ENCODE measurements at regions not wholly inside any gene's neighbourhood (a gene's known extent, or its start where the extent isn't known, plus 50 kb on each side); places are given as distances from the start of the nearest gene placed in this dataset.
A peak's percentile ranks its signal among the peaks of the same experiment; 100 is the strongest.

DNA sequence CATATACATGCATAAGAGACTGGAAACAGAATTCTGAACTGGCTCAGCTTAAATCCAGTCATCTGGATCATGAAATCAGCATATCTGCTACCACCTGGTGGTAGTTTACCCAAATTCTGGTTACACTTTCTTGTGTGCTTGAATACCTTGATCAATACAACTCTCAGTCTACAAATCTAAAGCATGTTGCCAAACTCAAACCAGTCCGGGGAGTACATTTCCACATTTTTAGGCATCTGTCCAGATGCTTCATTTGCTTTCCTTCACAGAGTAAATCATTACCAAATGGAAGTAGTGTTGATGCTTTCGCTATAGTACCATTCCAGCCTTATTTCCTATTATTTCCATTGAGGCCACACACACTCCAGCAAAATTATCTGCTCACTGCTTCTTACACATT lies 126.4 kb downstream of the P2RY1 start:
- no peak overlapping the region for H3K4me3 ChIP-seq (ENCODE audit: low read depth, low read length)
- no peak for DNase-seq (ENCODE audit: low read depth)
- in situ Hi-C loops (cut with HindIII; ENCODE audit: low sequenced_read_pairs): no loop called here
- TF ChIP-seq CTCF (IDR thresholded peaks at IDR 0.05; ENCODE audit: low read depth, low read length, missing control alignments): peak; percentile 46

GRCh38 chr3:152964911-152965609 lies 130.1 kb downstream of the P2RY1 start:
- in situ Hi-C loops (cut with HindIII; ENCODE audit: low sequenced_read_pairs): no loop called here
- no peak for DNase-seq (ENCODE audit: low read depth)
- TF ChIP-seq CTCF (IDR thresholded peaks at IDR 0.05; ENCODE audit: low read depth, low read length, missing control alignments): no peak

GRCh38 chr3:152968388-152969024 lies 133.6 kb downstream of the P2RY1 start:
- in situ Hi-C loops (cut with HindIII; ENCODE audit: low sequenced_read_pairs): no loop called here
- H3K4me3 ChIP-seq (ENCODE audit: low read depth, low read length): no peak overlapping the region
- TF ChIP-seq CTCF (IDR thresholded peaks at IDR 0.05; ENCODE audit: low read depth, low read length, missing control alignments): no peak
- DNase-seq (ENCODE audit: low read depth): no peak

More at GRCh38 chr3:152964911-152965609, 130.1 kb downstream of the P2RY1 start:
- no peak overlapping the region for H3K4me3 ChIP-seq (ENCODE audit: low read depth, low read length)

GRCh38 chr3:152969557-152970300 lies 134.8 kb downstream of the P2RY1 start:
- no peak for TF ChIP-seq CTCF (IDR thresholded peaks at IDR 0.05; ENCODE audit: low read depth, low read length, missing control alignments)
- DNase-seq (ENCODE audit: low read depth): no peak
- H3K4me3 ChIP-seq (ENCODE audit: low read depth, low read length): no peak overlapping the region
- in situ Hi-C loops (cut with HindIII; ENCODE audit: low sequenced_read_pairs): no loop called here

DNA sequence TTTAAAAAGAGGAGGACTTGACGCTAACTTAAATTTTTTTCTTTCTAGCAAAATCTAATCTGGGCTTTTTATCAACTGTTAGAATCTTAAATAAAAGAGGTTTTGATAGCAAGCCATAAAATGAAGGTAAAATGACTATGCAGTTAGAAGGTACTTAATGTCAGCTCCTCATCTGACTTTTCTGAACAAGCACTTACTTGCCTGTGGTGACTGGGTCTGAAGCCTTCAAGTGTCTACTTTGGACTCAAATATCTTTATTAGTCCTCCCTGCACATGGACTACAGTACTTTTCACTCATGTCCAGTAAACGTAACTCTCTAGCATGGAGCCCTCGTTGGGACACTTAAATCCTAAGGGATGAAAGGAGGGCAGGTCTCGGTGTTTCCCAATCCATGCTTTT lies 135.9 kb downstream of the P2RY1 start:
- in situ Hi-C loops (cut with HindIII; ENCODE audit: low sequenced_read_pairs): no loop called here
- no peak overlapping the region for H3K4me3 ChIP-seq (ENCODE audit: low read depth, low read length)
- no peak for TF ChIP-seq CTCF (IDR thresholded peaks at IDR 0.05; ENCODE audit: low read depth, low read length, missing control alignments)
- no peak for DNase-seq (ENCODE audit: low read depth)

- TF ChIP-seq CTCF (IDR thresholded peaks at IDR 0.05; ENCODE audit: low read depth, low read length, missing control alignments): no peak
- DNase-seq (ENCODE audit: low read depth): no peak
- H3K4me3 ChIP-seq (ENCODE audit: low read depth, low read length): no peak overlapping the region
- in situ Hi-C loops (cut with HindIII; ENCODE audit: low sequenced_read_pairs): no loop called here
Measured at GRCh38 chr3:152971880-152972279, 136.9 kb downstream of the P2RY1 start.
